ENCODE measurements at regions not wholly inside any gene's neighbourhood (a gene's known extent, or its start where the extent isn't known, plus 50 kb on each side); places are given as distances from the start of the nearest gene placed in this dataset.

GRCh38 chr12:77687321-77687720 lies 143.4 kb upstream of the NAV3 start:
- Histone ChIP-seq H2AK5ac (ENCODE audit: insufficient read length, low read length) (no peak overlapping the region), H2BK12ac (ENCODE audit: insufficient read length, low read depth, low read length) (no peak overlapping the region), H3K27me3 (ENCODE audit: insufficient read depth, low read length) (no peaks in the 10 kb centered on the region), H4K5ac (ENCODE audit: insufficient read length, low read depth, low read length) (no peak overlapping the region), H3K4ac (ENCODE audit: low read depth, low read length) (no peak overlapping the region), H2AFZ (ENCODE audit: low read length) (no peak overlapping the region), H4K91ac (ENCODE audit: insufficient read length, low read depth, low read length) (no peak overlapping the region), H3K56ac (ENCODE audit: insufficient read length, low read depth, low read length) (no peak overlapping the region), H2BK5ac (ENCODE audit: insufficient read length, low read length) (no peak overlapping the region), H4K20me1 (ENCODE audit: control insufficient read depth, insufficient read depth, insufficient read length) (no peaks in the 10 kb centered on the region), H2BK120ac (ENCODE audit: low read depth, low read length, poor library complexity, severe bottlenecking) (no peak overlapping the region), H3K9ac (ENCODE audit: extremely low read depth, insufficient read length, low read length) (no peak overlapping the region), H3K4me1 (ENCODE audit: insufficient read depth, low read length) (no peaks in the 10 kb centered on the region), H3K14ac (ENCODE audit: insufficient read depth, low read length) (no peak overlapping the region), H2BK20ac (ENCODE audit: low read depth, low read length, poor library complexity, severe bottlenecking) (no peak overlapping the region), H3K18ac (ENCODE audit: insufficient read length, low read depth, low read length) (no peak overlapping the region), H3K23me2 (ENCODE audit: insufficient read length, low read depth, low read length, poor library complexity, severe bottlenecking) (no peaks in the 10 kb centered on the region), H3K79me2 (ENCODE audit: insufficient read depth, low read length) (no peaks in the 10 kb centered on the region), H3K4me2 (ENCODE audit: insufficient read depth, insufficient read length, low read length) (no peak overlapping the region), H4K8ac (replicated peaks; ENCODE audit: insufficient read length, low read depth, low read length) (no peak overlapping the region), H3K27ac (ENCODE audit: insufficient read length, low read depth, low read length) (no peak overlapping the region), H2BK15ac (ENCODE audit: low read depth, low read length) (no peak overlapping the region), H3T11ph (ENCODE audit: low read length) (no peak overlapping the region), H3K23ac (ENCODE audit: insufficient read length, low read depth, low read length) (no peak overlapping the region), H3K9me3 (ENCODE audit: control insufficient read depth, low read depth, low read length) (no peaks in the 10 kb centered on the region), H3K79me1 (ENCODE audit: insufficient read depth, low read depth, low read length, poor library complexity, severe bottlenecking) (no peaks in the 10 kb centered on the region)
- Mint-ChIP-seq H3K36me3 (ENCODE audit: insufficient read depth in 1 of 3, low read depth in 3 of 3) (no peaks in the 10 kb centered on the region), H3K4me3 (no peak overlapping the region), H3K27ac (no peak overlapping the region), H3K27me3 (ENCODE audit: low read depth) (no peaks in the 10 kb centered on the region), H3K4me1 (no peaks in the 10 kb centered on the region), H3K9me3 (no peaks in the 10 kb centered on the region)
- no peak for TF ChIP-seq CTCF (conservative IDR thresholded peaks at IDR 0.05)
- DNase-seq = no peak
- WGBS (ENCODE audit: extremely low coverage, insufficient read length, low lambda C conversion rate) = no CpG with 5 or more reads among the region's 3 CpGs
